Forelimb muscle (tissue), 1 donor: ENCODE measurements at regions not wholly inside any gene's neighbourhood (a gene's known extent, or its start where the extent isn't known, plus 50 kb on each side); places are given as distances from the start of the nearest gene placed in this dataset.

ENCODE experiments used
- DNase-seq: peaks from one replicate; pipeline ENCODE4 v3.0.0-alpha.2; 2013; ENCODE audit warnings: low read depth

DNA sequence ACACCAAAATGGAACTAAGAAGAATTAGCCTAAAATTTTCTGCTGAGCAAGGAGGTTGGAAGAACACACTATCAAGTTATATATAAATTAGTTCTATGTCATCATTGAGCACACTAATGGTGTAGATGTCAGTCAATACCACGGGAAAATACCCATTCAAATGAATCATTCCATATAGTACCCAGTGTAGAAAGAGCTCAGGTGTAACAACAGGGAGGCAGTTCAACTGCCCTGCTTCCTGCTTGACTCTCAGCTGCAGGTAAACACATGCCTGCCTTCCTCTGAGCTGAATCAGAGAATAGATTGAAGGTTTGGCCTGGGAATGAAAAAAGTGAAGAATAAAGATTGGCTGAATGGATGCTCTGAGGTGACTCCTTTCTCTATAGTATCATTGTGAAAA lies 1088.0 kb downstream of the AGBL1 start:
- DNase-seq: no peak

DNA sequence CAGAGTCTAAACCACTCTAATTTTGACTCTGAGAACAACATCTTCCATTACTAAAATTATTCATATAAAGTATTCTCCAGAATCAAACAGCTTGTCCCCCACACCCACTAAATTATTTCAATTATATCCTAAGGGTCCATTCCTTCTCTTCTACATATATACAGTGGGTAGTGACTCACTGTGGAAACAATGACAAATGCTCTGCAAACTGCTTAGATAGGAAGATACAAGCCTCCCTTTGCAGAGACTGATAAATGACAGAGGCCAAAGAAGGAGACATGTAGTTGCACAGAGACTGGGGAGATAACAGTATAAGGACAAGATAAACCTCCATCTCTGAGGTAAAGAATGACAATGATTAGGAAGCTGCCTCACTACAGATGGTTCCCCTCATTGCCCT lies 1087.4 kb downstream of the AGBL1 start:
- DNase-seq: no peak

DNA sequence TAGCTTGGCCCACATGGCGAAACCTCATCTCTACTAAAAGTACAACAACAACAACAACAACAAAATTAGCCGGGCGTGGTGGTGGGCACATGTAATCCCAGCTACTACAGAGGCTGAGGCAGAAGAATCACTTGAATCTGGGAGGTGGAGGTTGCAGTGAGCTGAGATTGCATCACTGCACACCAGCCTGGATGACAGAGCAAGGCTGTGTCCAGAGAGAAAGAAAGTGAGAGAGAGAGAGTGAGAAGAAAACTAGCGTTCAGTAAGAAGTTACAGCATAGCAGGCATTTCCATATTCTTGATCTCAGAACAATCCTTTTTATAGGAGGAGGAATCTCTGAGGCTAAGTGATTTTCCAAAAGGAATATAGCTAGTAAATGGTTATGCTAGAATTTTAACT lies 1076.1 kb downstream of the AGBL1 start:
- no peak for DNase-seq

DNA sequence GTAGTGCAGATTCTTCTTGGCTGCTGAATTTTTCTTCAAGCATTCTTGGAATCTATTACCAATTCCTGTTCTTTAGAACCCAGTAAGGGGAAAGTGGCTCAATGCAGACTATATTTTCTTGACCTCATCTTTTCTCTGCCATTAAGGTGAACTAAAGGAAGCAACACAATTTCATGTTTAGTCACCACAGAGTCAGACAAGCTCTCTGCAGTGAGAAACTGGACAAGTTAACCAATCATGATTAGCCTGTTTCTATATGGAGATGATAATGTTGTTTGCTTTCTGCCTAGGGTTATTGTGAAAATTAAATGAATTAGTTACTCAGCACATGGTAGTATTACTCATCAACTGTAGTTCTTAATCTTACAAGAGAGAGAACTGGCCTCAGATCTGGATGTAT lies 1075.1 kb downstream of the AGBL1 start:
- no peak for DNase-seq

DNA sequence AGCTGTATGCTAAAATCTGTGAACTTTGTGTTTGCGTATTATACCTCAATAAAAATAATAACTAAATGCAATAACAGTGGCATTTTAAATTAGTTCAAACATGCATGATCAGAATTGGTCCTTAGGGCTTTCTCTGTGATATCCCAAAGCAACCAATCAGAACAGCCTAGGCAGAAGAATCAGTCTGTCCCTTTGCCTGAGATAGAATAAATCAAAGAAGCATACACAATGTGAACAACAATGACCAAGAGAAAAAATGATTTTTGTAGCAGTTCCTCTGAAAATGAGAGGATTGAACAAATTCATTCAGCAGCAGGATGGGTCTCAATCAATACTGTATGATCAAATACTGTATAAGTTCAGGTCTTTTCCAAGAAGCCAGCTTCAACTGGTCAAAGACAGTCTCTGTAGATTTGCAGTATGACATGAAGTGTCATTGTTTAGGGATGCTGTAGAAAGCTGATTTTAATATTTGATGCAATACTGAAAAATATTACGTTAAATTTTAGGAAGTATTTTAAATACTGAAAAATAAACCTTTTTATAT lies 1071.6 kb downstream of the AGBL1 start:
- no peak for DNase-seq

DNA sequence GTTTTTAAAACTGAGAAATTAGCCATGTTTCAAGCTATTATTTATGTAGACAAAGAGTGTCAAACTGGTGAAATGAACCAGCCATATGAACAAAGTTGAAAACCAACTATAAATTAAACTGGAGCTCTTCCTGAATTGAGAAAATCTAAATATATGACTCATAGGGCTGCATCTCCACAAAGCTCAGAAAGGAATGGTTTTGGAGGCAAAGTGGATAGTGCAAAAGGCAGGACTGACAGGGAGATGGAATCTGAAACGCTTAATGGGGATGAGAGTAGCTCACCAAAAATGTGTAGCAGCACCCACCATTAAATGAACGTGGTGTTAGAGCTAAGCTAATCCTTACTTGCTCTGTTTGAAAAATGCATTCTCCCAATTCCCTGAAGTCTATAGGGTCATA lies 1066.0 kb downstream of the AGBL1 start:
- no peak for DNase-seq

DNA sequence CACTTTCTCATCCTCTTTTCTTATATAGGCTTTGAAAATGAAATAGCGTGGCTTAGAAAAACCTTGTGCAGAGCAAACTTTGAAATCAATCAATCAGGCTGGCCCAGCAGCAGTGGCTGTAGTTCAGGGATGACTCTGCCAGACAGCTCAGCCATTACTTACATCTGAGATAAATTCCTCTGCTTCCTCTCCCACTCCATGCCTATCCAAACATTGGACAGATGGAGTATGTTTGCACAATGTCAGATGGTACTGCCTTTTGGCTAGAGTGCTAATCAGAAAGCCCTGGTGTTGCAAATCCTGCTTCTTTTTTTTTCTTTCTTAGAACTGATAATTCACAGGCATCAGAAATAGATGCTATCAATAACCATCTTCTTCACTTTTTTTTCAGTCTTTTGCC lies 1065.1 kb downstream of the AGBL1 start:
- DNase-seq: no peak

DNA sequence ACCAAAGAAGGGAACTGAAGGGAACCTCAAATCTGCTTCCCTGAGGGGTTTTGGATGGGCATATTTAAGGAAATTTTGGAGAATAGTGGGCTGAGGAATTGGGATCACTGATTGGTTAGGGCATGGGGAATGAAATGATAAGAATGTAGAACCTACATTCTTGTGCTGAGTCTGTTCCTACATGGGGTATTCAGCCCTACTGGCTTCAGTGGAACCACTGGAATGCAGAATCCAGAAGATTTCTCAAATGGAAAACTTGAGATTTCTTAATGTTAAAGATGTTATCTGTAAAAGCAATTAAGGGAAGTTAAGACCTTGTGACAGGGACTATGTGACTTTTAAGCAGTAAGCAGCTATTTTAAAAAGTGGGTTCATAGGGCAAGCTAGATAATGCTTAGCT lies 1062.4 kb downstream of the AGBL1 start:
- no peak for DNase-seq

DNA sequence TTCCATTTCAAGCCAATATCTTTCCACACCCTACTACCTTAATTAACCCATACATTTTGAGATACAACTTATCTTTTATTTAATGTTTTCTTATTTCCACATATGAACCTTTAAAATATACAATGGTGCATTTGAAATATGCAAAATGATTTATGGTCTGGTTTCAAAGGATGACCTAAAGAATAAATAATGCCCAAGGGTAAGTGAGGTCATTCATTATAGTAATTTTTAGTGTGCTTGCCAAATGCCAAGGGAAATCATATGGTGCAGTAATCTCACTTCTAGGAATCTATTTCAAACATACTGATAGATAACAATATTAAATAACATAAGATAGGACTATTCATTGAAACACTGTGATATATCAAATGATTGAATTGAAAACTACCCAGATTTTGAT lies 1055.4 kb downstream of the AGBL1 start:
- DNase-seq: no peak

DNA sequence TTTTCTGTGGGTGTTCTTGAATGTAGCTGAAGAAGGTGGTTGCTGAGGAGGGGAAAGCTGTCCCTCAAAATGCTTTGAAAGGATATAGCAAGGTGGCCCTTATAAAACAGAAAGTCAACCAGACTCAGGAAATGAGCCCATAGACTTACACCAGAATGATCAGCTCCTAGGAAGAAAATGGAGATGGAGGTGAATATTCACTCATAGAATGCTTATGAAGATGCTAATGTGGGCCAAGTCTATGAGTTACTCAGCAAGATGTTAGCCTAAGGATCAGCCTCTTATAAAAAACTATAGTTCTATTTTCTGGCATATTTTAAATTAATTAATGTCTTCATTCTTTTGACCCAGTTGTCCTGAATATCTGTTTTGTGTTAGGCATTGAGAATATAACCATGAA lies 1054.0 kb downstream of the AGBL1 start:
- no peak for DNase-seq

DNA sequence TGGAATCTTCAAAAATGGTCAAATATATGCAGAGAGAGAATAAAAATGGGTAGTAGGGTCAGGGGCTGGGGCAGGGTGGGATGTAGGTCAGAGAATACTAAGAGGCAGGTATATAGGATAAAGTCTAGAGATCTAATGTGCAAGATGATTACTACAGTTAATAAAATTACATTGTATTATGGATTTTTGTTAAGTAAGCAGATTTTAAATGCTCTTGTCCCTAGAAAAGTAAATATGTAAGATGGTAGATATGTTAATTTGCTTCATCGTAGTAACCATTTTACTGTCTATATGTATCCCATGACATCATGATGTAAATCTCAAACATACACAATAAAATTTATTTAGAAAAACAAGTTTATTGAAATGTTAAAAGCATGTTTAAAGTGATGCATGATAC lies 1051.4 kb downstream of the AGBL1 start:
- DNase-seq: no peak

DNA sequence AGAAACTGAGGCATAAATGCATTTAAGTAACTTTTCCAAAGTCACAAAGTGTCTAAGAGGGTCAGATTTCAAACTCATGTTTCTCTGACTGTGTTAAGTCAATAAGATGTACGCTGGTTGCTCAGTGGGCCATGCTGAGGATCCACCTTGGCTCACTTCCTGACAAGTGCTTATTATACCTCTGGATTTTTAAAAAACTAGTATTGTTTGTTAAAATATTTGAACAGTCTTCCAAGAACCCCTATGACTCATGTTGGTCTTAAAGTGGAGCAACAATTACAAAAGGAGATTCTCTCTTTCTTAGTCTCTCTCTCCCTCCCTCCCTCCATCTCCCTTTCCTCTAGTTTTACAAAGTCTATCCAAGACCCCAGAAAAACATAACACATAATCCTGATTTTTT lies 1050.2 kb downstream of the AGBL1 start:
- DNase-seq: no peak

DNA sequence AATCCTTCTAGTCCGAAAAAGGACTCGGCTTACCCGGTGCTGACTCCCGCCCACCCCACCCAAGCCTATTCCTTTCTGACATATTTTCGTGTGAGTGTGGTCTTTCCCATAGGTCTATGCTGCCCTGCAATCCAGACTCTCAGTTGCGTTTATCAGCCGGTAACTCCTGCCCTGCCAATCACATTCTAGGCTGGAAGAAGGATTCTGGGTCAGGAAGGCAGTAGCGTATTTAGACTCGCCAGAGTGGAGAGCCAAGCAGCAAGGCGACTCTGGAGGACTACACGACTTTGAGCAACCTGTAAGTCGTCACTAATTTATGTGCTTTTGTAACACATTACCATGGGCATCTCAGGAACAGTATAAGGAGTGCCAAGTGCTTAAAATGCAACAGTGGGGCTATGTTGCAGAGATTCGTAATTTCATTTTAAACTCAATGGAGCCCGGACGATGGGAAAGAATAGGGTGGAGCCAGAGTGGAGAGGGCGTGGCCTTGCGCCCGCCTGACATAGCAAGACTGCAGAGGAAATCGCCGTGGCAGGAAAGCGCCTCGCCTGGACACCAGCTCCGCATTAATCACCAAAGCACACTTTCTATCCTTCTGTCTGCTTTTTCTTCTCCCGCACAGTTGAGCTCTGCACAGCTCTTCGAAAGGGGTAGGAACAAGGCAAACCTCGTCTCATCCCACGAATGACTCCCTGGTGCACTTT lies 1044.2 kb downstream of the AGBL1 start:
- DNase-seq: no peak

DNA sequence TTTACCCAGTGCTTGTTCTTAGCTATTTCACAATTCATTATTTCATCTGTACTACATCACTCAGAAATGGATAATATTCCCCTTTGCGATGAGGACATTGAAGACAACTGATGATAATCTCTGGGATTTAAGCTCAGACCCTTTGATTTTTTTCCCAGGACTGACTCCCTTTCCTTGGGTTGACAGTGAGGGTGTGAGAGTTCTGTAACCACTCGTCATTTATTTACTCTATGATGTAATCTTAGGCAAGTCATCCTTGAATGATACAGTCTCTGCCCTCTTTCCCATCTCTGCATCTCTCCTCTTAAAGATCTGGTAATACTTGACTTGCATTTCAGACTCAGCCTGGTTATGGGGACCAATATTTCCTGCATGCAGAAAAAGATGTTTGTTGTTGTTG lies 1041.7 kb downstream of the AGBL1 start:
- no peak for DNase-seq

DNA sequence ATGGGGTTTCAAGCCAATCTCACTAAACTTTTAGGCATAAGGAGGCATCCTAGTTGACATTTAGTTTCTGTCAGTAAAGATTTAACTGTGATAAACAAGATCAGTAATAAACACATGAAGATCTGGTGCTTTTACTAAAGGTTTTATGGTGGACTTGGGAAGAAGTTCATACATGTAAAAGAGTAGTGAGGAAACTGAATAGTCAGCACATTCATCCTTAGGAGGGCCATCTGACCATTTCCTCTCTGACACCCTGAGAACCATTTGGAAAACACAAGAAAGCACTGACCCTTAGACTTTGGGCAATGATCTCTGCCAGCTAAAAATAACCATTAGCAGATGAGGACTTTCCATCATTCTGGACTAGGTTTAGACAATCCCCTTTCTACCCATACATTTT lies 1040.9 kb downstream of the AGBL1 start:
- no peak for DNase-seq

DNA sequence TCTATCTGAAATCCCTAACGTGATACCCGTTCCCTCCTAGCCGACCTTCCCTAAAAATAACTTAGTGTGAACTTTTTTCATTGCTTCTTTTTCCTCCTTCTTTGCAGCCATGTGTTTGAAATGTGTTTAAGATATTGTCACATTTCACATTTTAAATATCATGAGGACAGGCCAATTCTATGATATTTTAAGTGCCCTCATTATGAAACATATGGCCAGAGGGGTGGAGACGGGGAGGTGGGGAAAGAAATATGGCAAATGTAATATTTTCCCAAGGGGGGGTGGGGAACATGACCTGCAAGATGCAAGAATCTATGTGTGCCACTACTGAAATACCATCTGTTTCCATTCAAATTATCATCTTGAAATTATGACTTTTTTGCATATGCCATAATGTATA lies 1039.2 kb downstream of the AGBL1 start:
- DNase-seq: no peak

DNA sequence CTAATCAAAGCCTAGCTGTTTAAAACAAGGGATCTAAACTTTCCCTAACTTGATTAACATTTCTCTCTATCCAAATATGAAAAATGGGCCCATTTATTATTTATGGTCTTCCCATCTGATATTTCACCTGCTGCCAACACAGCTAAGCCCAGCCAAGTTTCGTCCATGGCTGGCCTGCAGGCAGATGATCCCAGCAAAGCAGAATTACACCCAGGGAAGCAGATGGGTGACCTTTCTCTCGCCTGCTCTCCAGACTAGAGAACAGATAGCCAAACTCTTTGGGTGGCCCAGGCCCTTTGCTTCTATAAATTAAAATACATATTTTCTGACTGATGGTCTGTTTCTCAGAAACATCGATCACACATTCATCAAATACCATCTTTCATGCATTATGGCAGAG lies 1038.8 kb downstream of the AGBL1 start:
- DNase-seq: no peak

DNA sequence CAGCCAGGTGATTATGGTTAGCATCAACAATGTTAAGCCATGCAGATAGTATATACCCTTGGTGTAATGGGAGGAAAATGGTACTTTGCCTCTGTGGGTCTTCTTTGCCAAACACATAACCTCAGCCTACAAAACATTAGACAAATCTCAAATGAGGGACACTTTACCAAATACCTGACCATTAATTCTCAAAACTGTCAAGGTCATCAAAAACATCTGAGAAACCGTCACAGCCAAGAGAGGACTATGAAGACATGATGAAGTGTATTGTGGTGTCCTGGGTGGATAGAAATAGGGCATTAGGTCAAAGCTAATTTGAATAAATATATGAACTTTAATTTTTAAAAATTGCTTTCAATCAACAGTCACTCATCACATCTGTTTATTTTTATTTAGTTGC lies 1036.1 kb downstream of the AGBL1 start:
- no peak for DNase-seq

DNA sequence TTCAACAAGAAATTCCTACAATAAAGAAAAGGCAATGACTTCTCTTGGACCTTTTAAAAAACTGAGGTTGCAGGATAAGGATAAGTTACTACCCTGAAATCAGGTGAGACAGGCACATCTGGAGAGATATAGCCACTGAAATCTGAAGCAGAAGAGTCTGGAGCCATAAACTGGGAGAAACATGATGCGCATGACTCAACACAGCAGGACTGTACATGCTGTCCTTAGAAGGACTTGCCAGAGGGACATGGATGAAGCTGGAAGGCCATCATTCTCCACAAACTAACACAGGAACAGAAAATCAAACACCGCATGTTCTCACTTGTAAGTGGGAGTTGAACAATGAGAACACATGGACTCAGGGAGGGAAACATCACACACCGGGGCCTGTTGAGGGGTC lies 1020.2 kb downstream of the AGBL1 start:
- no peak for DNase-seq

DNA sequence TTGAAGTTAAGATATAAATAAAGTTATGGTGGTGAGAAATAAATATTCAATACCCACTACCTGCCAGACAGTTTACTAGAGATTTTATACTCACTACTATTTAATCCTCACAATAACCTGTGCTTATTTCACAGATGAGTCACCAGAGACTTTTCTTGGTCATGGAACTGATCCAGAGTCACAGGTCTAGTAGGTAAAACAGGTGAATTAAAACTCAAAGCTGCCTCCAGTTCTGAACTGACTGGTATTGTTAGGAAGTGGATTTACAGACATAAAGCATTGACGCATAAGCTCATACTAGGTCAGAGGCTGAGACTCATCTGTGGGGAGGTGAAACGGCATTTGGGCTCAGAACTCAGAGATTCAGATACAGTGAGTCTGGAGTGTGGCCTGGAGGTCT lies 1009.9 kb downstream of the AGBL1 start:
- DNase-seq: no peak

DNA sequence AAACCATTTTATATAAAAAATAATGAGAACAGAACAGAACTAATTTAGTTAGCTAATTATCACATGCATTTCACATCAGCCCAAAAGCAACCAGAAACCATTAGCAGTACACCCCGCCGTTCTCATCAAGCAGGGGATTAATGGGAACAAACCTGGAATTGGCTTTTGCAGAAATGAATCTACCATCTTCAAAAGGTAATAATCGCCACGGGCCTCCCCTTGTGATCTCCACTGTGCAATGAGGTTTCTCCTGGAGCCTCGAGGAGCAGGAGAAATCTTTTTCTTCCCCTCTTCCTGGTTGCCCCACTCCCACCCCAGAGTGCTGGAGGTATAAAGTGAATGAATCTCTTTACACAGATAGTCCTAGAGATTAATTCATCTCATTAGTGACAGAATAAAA lies 1003.5 kb downstream of the AGBL1 start:
- DNase-seq: no peak

DNA sequence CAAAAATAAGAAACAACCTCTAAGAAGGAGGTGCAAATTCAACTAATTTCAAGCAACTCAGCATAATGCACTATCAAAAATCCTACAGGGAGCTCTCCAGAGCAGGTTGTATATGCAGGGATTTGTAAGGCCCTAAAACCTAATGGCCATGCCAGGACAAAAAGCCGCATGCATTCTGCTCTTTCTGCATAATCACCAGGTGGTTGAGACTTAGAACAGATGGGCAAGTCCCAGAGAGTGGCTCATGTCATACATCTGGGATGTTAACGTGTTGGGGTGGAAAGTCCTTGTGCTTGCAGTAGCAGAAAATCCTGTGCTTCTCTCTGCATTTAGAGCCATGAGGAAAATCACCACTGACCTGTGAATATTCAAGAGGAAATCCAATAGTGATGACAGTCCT lies 1002.9 kb downstream of the AGBL1 start:
- DNase-seq: no peak

DNA sequence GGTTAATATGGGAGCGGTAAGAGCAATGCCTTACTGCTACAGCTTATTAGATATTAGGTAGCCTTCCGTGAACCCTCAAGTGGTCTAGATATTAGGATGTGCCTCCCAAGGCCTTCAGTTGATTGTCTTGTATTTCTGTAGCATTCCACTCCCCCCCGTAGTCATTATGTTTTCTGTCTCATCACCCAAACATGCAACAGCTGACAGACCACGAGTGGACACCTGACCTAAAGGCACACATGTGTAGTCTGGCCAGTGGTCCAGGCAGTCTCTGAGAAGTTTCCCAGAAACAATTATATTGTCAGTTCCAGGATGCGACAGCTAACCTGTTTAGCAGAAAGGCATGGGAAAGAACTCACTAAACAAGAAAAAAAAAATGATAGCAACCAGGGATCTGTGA lies 1000.9 kb downstream of the AGBL1 start:
- DNase-seq: no peak
